HG02973 (cell line): ENCODE measurements at regions not wholly inside any gene's neighbourhood (a gene's known extent, or its start where the extent isn't known, plus 50 kb on each side); places are given as distances from the start of the nearest gene placed in this dataset.

ENCODE experiments used
- ATAC-seq: cut with Tn5 transposase; IDR thresholded peaks from one replicate; pipeline ENCODE4 v1.9.1; 2021; ENCODE audit warnings: moderate library complexity; ENCODE audit not compliant: unreplicated experiment

- no peak for ATAC-seq
Observed at GRCh38 chr2:219692521-219692920, 65.1 kb downstream of the SLC4A3 start.

DNA sequence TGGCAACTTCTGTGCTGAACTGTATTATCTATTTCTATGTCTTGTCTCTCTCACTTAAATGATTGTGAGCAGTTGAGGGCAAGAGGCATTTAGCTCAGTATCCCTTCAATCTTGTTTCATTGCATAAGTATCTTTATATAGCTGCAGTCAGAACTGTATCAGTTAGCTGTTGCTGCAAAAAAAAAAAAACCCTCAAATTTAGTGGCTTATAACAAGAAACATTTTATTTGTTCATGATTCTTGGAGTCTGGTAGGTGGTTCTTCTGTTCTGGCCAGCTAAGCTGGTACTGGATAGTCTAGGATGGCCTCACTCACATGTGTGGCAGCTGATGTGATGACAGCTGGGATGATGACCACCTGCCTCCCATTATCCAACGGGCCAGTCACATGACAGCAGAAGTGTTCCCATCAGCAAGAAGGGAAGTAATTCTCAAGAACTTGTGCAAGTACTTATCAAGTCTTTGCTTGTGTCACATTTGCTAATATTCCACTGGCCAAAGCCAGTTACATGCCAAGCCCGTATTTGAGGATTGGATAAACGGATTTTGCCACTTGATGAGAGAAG is 67.8 kb downstream of the SLC4A3 start:
- no peak for ATAC-seq

GRCh38 chr2:219697811-219698747 is 70.6 kb downstream of the SLC4A3 start:
- ATAC-seq: no peak

GRCh38 chr2:219698748-219699439 is 71.5 kb downstream of the SLC4A3 start:
- ATAC-seq: no peak

DNA sequence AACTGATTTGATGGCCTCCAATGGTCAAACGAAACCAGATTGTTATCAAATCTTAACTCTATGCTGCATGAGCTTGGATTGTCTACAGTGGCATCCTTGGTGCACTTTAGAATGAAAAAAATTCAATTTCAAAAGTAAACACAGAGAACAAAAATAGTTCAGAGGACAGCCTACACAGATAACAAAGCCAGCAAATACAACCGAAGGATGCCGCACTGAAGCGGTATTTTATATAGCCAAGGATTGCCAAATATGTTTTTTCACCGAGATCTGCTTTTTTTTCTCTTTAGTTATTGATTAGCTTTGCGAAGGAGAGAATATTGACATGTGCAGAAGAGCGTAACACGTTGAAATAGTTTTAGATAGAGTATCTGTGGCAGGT is 72.0 kb downstream of the SLC4A3 start:
- ATAC-seq: no peak

GRCh38 chr2:219701847-219702634 is 74.6 kb downstream of the SLC4A3 start:
- ATAC-seq: no peak

- ATAC-seq: no peak
Observed at GRCh38 chr2:219702796-219703545, 75.5 kb downstream of the SLC4A3 start.

GRCh38 chr2:219704878-219705277 is 77.4 kb downstream of the SLC4A3 start:
- no peak for ATAC-seq

DNA sequence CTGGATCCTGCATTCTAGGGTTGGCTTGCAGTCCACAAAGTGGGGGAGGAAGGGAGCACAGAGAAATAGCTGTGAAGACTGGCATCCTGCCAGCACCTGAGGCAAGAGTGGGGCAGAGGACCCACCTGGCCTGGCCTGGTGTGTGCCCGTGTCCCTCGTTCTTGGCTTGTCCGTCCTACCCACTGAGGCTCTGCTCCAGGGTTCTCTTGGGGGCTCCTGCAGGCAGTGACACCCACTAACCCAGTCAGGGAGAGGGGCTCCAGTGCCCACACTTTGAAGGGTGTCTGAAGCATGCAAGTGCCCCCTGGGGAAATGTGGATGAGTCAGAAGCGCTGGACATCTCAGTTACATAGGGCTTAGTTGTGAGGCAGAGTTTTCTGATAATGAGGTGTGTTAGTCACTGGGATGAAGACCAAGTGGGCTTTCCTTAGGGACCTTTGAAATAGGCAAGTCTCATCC is 79.4 kb downstream of the SLC4A3 start:
- ATAC-seq: no peak

DNA sequence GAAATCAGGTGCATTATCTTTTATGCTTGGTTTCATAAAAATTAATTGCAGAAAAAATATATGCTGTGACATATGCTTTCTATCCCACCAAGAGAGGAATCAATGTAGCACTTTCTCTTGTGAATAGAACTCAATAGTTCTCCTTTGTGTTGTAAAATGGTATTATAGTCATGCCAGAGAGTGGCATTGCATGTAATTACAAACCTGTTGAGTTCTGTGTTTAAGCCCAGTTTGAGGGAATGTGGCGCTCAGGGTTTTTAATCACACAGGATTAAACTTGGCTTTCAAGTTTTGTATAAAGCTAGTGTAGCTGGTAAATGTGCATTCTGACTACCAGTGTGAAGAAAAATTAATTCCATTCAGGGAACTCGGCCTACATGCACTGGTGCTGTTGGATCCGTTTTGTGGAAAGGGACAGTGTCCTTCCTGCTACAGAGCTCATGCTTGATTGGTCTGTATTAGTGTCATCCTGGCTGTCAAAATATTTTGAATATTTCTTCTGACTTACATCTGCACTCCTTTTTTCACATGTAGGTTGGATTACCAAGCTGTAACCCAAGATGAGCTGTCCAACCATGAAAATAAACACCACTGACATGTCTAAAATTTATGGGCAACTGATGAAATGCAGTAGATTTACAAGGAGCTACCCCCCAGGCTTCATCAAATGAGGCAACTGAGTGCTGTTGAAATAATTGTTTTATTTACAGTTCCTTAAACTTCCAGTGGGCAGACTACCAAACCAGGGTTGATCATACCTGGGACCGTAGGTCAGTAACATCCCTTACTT is 80.3 kb downstream of the SLC4A3 start:
- ATAC-seq: no peak

DNA sequence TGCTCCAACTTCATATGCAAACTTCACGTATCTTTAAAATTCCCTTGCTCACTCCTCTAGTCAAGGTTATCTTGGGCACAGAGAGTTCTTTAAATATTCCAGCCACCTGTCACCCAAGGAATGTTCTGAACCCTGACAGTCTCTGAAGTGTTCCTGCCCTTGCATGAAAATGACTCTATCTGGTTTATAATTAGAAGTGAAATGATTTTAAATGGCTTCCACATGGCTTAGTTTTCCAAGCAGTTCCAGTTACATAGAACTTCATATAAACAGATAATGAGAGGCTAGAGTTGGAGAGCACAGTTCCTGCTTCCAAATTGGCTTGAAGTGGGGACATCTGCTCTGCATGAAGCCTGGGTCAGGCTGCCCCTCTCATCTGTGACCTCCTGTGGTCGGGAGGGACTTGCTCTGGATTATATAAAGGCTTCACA is 81.9 kb downstream of the SLC4A3 start:
- no peak for ATAC-seq

GRCh38 chr2:219713110-219713509 is 85.7 kb downstream of the SLC4A3 start:
- peak; percentile 78 for ATAC-seq

DNA sequence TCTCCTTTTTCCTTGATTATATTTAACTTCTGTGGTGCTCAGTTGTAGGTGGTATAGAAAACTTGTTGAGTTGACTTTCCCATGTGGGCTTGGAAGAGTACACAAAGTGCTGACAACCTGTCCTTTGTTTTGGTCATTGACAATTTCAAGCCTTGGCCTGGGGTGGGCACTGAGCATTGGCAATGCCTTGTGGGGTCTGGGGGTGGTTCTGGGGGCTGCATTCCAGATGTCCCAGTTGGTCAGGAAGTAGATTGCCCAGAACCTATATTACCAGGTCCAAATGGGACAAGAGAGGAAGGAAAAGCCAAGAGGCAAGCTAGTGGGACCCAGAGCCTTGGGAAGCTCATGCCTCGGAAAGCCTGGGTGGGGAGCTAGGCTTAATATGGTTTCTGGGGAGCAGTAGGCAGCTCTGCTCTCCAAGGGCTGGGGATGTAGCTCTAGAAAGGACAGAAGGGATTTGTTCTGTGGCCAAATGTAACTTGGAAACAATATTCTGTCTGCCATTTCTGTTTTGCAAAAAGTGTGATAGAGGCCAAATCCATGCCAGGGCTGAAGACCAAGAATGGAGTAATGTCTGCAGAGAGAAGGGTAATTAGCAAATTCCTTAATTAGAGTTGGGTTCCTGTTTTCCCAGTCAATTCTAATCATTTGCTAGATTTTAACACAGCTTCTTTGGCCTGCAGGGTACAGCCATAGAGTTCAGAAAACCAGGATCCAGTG is 87.4 kb downstream of the SLC4A3 start:
- no peak for ATAC-seq

- ATAC-seq: no peak
Observed at GRCh38 chr2:219718066-219718465, 90.6 kb downstream of the SLC4A3 start.

GRCh38 chr2:219719521-219719920 is 92.1 kb downstream of the SLC4A3 start:
- ATAC-seq: no peak

GRCh38 chr2:219720956-219721355 is 93.5 kb downstream of the SLC4A3 start:
- ATAC-seq: no peak

DNA sequence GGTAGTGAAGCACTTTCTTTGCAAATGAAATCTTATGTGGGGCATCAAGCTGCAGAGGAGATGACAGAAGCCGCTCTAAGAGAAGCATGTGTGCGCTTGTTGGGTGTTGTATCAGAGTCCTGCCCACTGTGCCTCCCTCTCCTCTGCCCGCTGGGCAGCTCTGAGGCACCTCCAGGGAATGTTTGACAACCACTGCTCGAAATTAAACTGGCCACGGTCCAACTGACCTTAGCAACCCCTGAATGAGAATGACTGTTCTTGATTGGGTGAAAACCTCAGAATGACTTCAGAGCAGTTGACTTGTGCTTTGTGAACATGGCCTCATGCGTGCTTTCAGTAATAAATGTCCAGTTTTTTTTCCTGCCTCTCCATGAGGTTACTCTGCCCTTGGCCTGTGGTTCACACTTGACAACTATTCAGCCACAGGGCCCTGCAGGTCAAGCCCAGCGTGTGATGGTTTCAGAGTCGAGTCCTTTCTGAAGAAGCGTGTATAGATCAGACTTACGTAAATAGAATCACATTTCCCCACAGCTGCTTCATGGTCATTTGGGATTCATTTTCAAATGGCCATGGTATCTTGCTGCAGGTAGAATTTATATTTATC is 94.9 kb downstream of the SLC4A3 start:
- no peak for ATAC-seq

GRCh38 chr2:219723311-219723710 is 95.9 kb downstream of the SLC4A3 start:
- no peak for ATAC-seq
